Activated B cell treated with CpG ODN at 0.5 μM for 24 hours (primary cell): ENCODE measurements at regions not wholly inside any gene's neighbourhood (a gene's known extent, or its start where the extent isn't known, plus 50 kb on each side); places are given as distances from the start of the nearest gene placed in this dataset.

ENCODE experiments used
- ATAC-seq: fragments of 200-7000 bp; cut with Tn5 transposase; one replicate; pipeline ENCODE4 v1.10.0; 2021; ENCODE audit warnings: low read depth, mild to moderate bottlenecking, moderate library complexity
- CTCF ChIA-PET: fragments of 350-600 bp; sonication (Branson Sonifier 250); formaldehyde crosslinking; loops from one replicate; lab custom pipeline; 2021; ENCODE audit warnings: antibody characterized with exemption; lab: Charles Lee
- POLR2A ChIA-PET: fragments of 350-600 bp; sonication (Branson Sonifier 250); formaldehyde crosslinking; loops from one replicate; lab custom pipeline; 2021; ENCODE audit warnings: antibody characterized with exemption; lab: Charles Lee
- DNase-seq: peaks from one replicate; pipeline ENCODE4 v3.0.0; 2022
- H3K27ac Mint-ChIP-seq: one replicate; pipeline ENCODE4 v1.8.0; 2020; ENCODE audit warnings: mixed read lengths
- H3K27me3 Mint-ChIP-seq: one replicate; pipeline ENCODE4 v1.8.0; 2021; ENCODE audit warnings: mixed read lengths
- H3K36me3 Mint-ChIP-seq: one replicate; pipeline ENCODE4 v1.8.0; 2021; ENCODE audit warnings: low read depth, mixed read lengths
- H3K4me1 Mint-ChIP-seq: one replicate; pipeline ENCODE4 v1.8.0; 2021; ENCODE audit warnings: mixed read lengths
- H3K4me3 Mint-ChIP-seq: one replicate; pipeline ENCODE4 v1.8.0; 2020; ENCODE audit warnings: mild to moderate bottlenecking, mixed read lengths
- H3K9me3 Mint-ChIP-seq: one replicate; pipeline ENCODE4 v1.8.0; 2020; ENCODE audit warnings: mixed read lengths
- intact Hi-C: fragments of 100-400 bp; cut with micrococcal nuclease; formaldehyde crosslinking; loops from one replicate; pipeline ENCODE4 v1.15.1; 2024
- TF ChIP-seq, protein P1 (sequence below): fragments of 200-600 bp; IDR thresholded peaks from one replicate; pipeline ENCODE4 v1.8.0; 2022; ENCODE audit warnings: antibody characterized with exemption, mild to moderate bottlenecking

DNA sequence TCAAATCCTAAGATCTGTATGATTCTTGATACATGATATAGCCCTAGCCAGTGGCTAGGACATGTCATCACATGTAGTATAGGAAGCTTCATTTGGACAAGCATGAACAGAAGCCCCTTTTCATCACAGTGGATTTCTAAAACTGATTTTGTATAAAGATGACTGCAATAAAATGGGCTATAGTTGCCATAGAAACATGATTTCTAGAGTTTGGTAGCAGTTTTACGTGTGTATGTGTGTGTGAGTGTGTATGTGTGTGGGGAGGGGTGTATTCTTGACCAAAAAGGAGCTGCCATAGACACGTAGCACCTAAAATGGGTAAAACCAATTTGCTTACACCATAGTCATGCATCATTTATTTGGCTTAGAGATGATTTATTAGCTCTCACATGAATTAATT is 200.5 kb upstream of the CNR1 start:
- Mint-ChIP-seq H3K4me1 (peaks cover 5% of the 10 kb centered on the region), H3K36me3 (no peaks in the 10 kb centered on the region), H3K27me3 (peaks cover 14% of the 10 kb centered on the region), H3K9me3 (no peaks in the 10 kb centered on the region), H3K27ac (no peak overlapping the region), H3K4me3 (no peak overlapping the region)
- TF ChIP-seq, protein P1, sequence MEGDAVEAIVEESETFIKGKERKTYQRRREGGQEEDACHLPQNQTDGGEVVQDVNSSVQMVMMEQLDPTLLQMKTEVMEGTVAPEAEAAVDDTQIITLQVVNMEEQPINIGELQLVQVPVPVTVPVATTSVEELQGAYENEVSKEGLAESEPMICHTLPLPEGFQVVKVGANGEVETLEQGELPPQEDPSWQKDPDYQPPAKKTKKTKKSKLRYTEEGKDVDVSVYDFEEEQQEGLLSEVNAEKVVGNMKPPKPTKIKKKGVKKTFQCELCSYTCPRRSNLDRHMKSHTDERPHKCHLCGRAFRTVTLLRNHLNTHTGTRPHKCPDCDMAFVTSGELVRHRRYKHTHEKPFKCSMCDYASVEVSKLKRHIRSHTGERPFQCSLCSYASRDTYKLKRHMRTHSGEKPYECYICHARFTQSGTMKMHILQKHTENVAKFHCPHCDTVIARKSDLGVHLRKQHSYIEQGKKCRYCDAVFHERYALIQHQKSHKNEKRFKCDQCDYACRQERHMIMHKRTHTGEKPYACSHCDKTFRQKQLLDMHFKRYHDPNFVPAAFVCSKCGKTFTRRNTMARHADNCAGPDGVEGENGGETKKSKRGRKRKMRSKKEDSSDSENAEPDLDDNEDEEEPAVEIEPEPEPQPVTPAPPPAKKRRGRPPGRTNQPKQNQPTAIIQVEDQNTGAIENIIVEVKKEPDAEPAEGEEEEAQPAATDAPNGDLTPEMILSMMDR = no peak
- DNase-seq (no peak), ATAC-seq (no peak)
- intact Hi-C loops = no loop called here
- ChIA-PET POLR2A (no interaction called here), CTCF (no interaction called here)

DNA sequence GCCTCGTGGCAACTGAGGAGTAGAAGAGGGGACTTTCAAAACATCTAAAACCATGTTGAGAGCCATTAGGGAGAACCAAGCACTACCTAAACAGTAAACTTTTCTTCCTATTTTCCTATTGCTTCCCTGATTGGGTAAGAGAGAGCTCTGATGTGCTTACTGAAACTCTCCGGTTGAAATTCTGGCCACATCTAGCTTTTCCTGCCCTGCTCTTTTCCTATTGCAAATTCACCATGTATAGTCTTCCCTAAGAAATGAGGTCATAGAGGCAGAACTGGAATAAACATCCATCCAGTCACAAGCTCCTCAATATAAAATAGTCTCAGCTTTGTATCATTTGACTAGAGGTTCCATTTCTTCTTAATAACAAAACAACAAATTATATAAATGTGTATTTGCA is 199.5 kb upstream of the CNR1 start:
- H3K9me3 Mint-ChIP-seq = no peaks in the 10 kb centered on the region
- no peak for ATAC-seq
- no peaks in the 10 kb centered on the region for H3K36me3 Mint-ChIP-seq
- intact Hi-C loops = no loop called here
- CTCF ChIA-PET = no interaction called here
- peaks cover 5% of the 10 kb centered on the region for H3K4me1 Mint-ChIP-seq
- H3K27ac Mint-ChIP-seq = no peak overlapping the region
- H3K4me3 Mint-ChIP-seq = no peak overlapping the region
- DNase-seq = no peak
- TF ChIP-seq, protein P1 = no peak
- POLR2A ChIA-PET = interaction anchor here (0.6 kb wide), 1 partner anchor 16 kb away, joined by 3 read pairs; no protein-coding TSS in a partner anchor
- peaks cover 10% of the 10 kb centered on the region for H3K27me3 Mint-ChIP-seq

DNA sequence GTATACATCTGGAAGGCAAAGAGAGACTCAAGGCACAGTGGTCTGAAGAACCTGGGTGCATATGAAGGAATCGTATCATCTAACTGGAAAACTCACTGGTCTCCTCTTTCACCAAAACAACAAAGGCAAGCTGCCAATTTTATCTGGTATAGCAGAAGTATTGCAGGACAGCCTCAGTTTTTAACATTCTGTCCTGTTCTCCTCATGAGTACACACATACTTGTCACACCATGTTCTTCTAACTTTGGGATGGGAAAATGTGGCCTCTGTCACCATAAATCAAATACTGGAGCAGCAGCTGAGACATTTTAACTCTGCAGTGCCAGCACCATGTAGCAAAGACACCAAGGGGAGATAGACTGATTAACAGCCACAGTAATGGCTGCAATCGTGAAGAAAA is 199.1 kb upstream of the CNR1 start:
- TF ChIP-seq, protein P1 = no peak
- no peak overlapping the region for H3K4me3 Mint-ChIP-seq
- H3K4me1 Mint-ChIP-seq = peaks cover 5% of the 10 kb centered on the region
- POLR2A ChIA-PET = interaction anchor here (0.6 kb wide), 1 partner anchor 16 kb away, joined by 3 read pairs; no protein-coding TSS in a partner anchor
- no peaks in the 10 kb centered on the region for H3K9me3 Mint-ChIP-seq
- CTCF ChIA-PET = no interaction called here
- intact Hi-C loops = no loop called here
- H3K36me3 Mint-ChIP-seq = no peaks in the 10 kb centered on the region
- H3K27me3 Mint-ChIP-seq = peaks cover 10% of the 10 kb centered on the region
- H3K27ac Mint-ChIP-seq = no peak overlapping the region
- DNase-seq (no peak), ATAC-seq (no peak)

DNA sequence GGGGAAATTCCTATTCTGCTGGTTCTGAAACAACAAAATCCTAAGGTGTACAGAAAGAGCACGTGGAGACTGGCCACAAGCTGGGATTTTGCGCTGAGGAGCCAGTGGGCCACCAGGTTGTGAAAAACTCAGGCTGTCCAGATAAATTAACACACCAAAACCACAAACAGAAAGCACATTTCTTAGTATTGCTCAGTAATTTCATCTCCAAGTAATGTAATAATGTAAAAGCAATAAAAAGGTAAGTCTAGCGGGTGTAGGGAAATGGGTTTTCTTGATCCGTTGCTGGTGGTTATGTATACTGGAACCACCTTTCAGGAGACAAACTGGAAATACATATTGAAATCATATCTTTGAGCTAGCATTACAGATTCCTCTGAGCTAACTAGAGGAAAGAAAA is 195.6 kb upstream of the CNR1 start:
- H3K4me3 Mint-ChIP-seq = no peak overlapping the region
- no peak overlapping the region for H3K27ac Mint-ChIP-seq
- no peaks in the 10 kb centered on the region for H3K4me1 Mint-ChIP-seq
- no peaks in the 10 kb centered on the region for H3K9me3 Mint-ChIP-seq
- intact Hi-C loops = no loop called here
- no peaks in the 10 kb centered on the region for H3K36me3 Mint-ChIP-seq
- no peak for DNase-seq
- ChIA-PET CTCF (no interaction called here), POLR2A (no interaction called here)
- H3K27me3 Mint-ChIP-seq = peaks cover 8% of the 10 kb centered on the region
- no peak for ATAC-seq
- TF ChIP-seq, protein P1 = no peak

DNA sequence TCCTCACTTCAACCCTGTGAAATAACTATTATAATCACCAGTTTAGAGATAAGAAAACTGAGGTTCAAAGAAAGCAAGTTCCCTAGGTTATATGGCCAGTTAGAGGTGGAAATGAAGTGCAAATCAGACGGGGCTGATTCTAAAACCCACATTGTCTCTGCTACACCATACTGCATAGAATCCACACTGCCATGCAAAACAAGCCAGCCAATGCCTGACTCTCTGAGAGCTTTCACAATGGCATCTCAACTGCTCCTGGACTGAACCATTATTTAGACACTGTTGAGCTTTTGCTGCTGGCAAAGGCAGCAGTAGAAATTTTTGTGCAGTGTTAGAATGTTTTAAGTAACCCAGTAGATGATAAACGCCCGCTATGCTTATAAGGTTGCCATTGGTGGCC is 195.2 kb upstream of the CNR1 start:
- Mint-ChIP-seq H3K27me3 (peaks cover 8% of the 10 kb centered on the region), H3K36me3 (no peaks in the 10 kb centered on the region), H3K9me3 (no peaks in the 10 kb centered on the region), H3K27ac (no peak overlapping the region), H3K4me1 (no peaks in the 10 kb centered on the region), H3K4me3 (no peak overlapping the region)
- DNase-seq (no peak), ATAC-seq (no peak)
- intact Hi-C loops = no loop called here
- ChIA-PET POLR2A (no interaction called here), CTCF (no interaction called here)
- TF ChIP-seq, protein P1 = no peak
